GM23338 (cell line): ENCODE measurements at regions not wholly inside any gene's neighbourhood (a gene's known extent, or its start where the extent isn't known, plus 50 kb on each side); places are given as distances from the start of the nearest gene placed in this dataset.

ENCODE experiments used
- ATAC-seq: fragments of 200-7000 bp; cut with Tn5 transposase; 3 replicates; pipeline ENCODE4 v1.9.1; 2020
- DNase-seq: peaks from one replicate; pipeline ENCODE4 v3.0.0-alpha.2; 2015; ENCODE audit warnings: low spot score
- H2AFZ ChIP-seq: fragments of 200-600 bp; sonication (generic); 2 replicates; pipeline ENCODE4 v1.8.0; 2016; ENCODE audit warnings: antibody characterized with exemption, mild to moderate bottlenecking, moderate library complexity
- H3F3A ChIP-seq: fragments of 200-600 bp; sonication (generic); replicated peaks from 2 replicates; pipeline ENCODE4 v1.8.0; 2017; ENCODE audit warnings: antibody characterized with exemption, mixed run types, low read depth
- H3K27ac ChIP-seq: fragments of 200-600 bp; sonication (generic); 2 replicates; pipeline ENCODE4 v1.6.1; 2016; ENCODE audit warnings: low read depth
- H3K27me3 ChIP-seq: fragments of 200-600 bp; sonication (generic); 2 replicates; pipeline ENCODE4 v1.8.0; 2016; ENCODE audit warnings: mild to moderate bottlenecking, mixed run types, moderate library complexity; ENCODE audit not compliant: insufficient read depth
- H3K36me3 ChIP-seq: fragments of 200-600 bp; sonication (generic); 2 replicates; pipeline ENCODE4 v1.8.0; 2016; ENCODE audit warnings: mild to moderate bottlenecking; ENCODE audit not compliant: insufficient read depth
- H3K4me1 ChIP-seq: fragments of 200-600 bp; sonication (generic); 2 replicates; pipeline ENCODE4 v1.8.0; 2016; ENCODE audit warnings: mild to moderate bottlenecking, moderate library complexity; ENCODE audit not compliant: insufficient read depth
- H3K4me2 ChIP-seq: fragments of 200-600 bp; sonication (generic); 2 replicates; pipeline ENCODE4 v1.7.1; 2017; ENCODE audit warnings: mixed run types
- H3K4me3 ChIP-seq: fragments of 200-600 bp; sonication (generic); 2 replicates; pipeline ENCODE4 v1.6.1; 2016; ENCODE audit warnings: mixed run types
- H3K79me2 ChIP-seq: fragments of 200-600 bp; sonication (generic); replicated peaks from 2 replicates; pipeline ENCODE4 v1.8.0; 2017; ENCODE audit warnings: mild to moderate bottlenecking; ENCODE audit not compliant: insufficient read depth
- H3K9me2 ChIP-seq: fragments of 200-600 bp; sonication (generic); 2 replicates; pipeline ENCODE4 v1.8.0; 2017; ENCODE audit not compliant: insufficient read depth
- H4K20me1 ChIP-seq: fragments of 200-600 bp; sonication (generic); replicated peaks from 2 replicates; pipeline ENCODE4 v1.8.0; 2017; ENCODE audit warnings: mild to moderate bottlenecking; ENCODE audit not compliant: insufficient read depth
- H3K27ac Mint-ChIP-seq: 2 replicates; pipeline ENCODE4 v1.8.0; 2020; ENCODE audit warnings: inconsistent platforms, mild to moderate bottlenecking, moderate library complexity, mixed read lengths
- H3K27me3 Mint-ChIP-seq: 3 replicates; pipeline ENCODE4 v1.8.0; 2022; ENCODE audit warnings: low read depth, mild to moderate bottlenecking, moderate library complexity, mixed read lengths, inconsistent platforms; ENCODE audit not compliant: insufficient read depth, poor library complexity
- H3K36me3 Mint-ChIP-seq: 3 replicates; pipeline ENCODE4 v1.8.0; 2021; ENCODE audit warnings: low read depth, mild to moderate bottlenecking, inconsistent platforms, moderate library complexity, mixed read lengths
- H3K4me1 Mint-ChIP-seq: 3 replicates; pipeline ENCODE4 v1.8.0; 2020; ENCODE audit warnings: mild to moderate bottlenecking, inconsistent platforms, mixed read lengths
- H3K4me3 Mint-ChIP-seq: 3 replicates; pipeline ENCODE4 v1.8.0; 2021; ENCODE audit warnings: moderate library complexity, mild to moderate bottlenecking, inconsistent platforms, mixed read lengths
- H3K9me3 Mint-ChIP-seq: 3 replicates; pipeline ENCODE4 v1.8.0; 2020; ENCODE audit warnings: moderate library complexity, mild to moderate bottlenecking, inconsistent platforms, mixed read lengths
- CREB1 ChIP-seq: fragments of 250-450 bp; sonication (Bioruptor Pico); IDR thresholded peaks from 2 replicates; pipeline ENCODE4 v1.5.0; 2020; ENCODE audit warnings: low read depth, mild to moderate bottlenecking, moderate library complexity
- CTCF ChIP-seq, 2 experiments: fragments of 200-600 bp in 1 of 2; sonication (generic) in 1 of 2; conservative IDR thresholded peaks; 2 replicates each; pipeline versions ENCODE4 v1.5.1 to v1.6.1; 2016 to 2017; ENCODE audit warnings: antibody characterized with exemption in 2 of 2, low read depth in 2 of 2, mild to moderate bottlenecking in 2 of 2, moderate library complexity in 1 of 2
- EZH2 ChIP-seq: fragments of 200-600 bp; sonication (generic); IDR thresholded peaks from one replicate; pipeline ENCODE4 v1.8.0; 2017; ENCODE audit warnings: antibody characterized with exemption, mild to moderate bottlenecking, low read depth; ENCODE audit not compliant: unreplicated experiment
- EZH2phosphoT487 ChIP-seq: fragments of 200-600 bp; sonication (generic); IDR thresholded peaks from one replicate; pipeline ENCODE4 v1.8.1; 2018; ENCODE audit warnings: antibody characterized with exemption; ENCODE audit not compliant: unreplicated experiment
- JUNB ChIP-seq: IDR thresholded peaks from one replicate; pipeline ENCODE4 v1.6.1; 2016; ENCODE audit warnings: antibody characterized with exemption; ENCODE audit not compliant: unreplicated experiment
- NANOG ChIP-seq: IDR thresholded peaks from 2 replicates; pipeline ENCODE4 v1.6.1; 2016; ENCODE audit warnings: antibody characterized with exemption, borderline replicate concordance
- POLR2AphosphoS5 ChIP-seq: IDR thresholded peaks from 2 replicates; pipeline ENCODE4 v1.6.1; 2016; ENCODE audit warnings: antibody characterized with exemption, low read depth
- STAT1 ChIP-seq: IDR thresholded peaks from one replicate; pipeline ENCODE4 v1.6.1; 2016; ENCODE audit warnings: antibody characterized with exemption; ENCODE audit not compliant: unreplicated experiment
- ZNF114 ChIP-seq: fragments of 250-450 bp; sonication (Bioruptor Pico); IDR thresholded peaks from 2 replicates; pipeline ENCODE4 v1.5.0; 2020; ENCODE audit warnings: mild to moderate bottlenecking, moderate library complexity
- ZNF331 ChIP-seq: fragments of 250-450 bp; sonication (Bioruptor Pico); IDR thresholded peaks from 2 replicates; pipeline ENCODE4 v1.5.0; 2020; ENCODE audit warnings: low read depth, mild to moderate bottlenecking, moderate library complexity
- TF ChIP-seq, protein P1 (sequence below): IDR thresholded peaks from 2 replicates; pipeline ENCODE4 v1.6.1; 2016; ENCODE audit warnings: antibody characterized with exemption
- TF ChIP-seq, protein P2 (sequence below): fragments of 250-450 bp; sonication (Bioruptor Pico); IDR thresholded peaks from 2 replicates; pipeline ENCODE4 v1.5.0; 2020; ENCODE audit warnings: mild to moderate bottlenecking, moderate library complexity
- TF ChIP-seq, protein P3 (sequence below): IDR thresholded peaks from one replicate; pipeline ENCODE4 v1.6.1; 2018; ENCODE audit warnings: antibody characterized with exemption; ENCODE audit not compliant: unreplicated experiment

GRCh38 chr5:67417839-67418238, 221.2 kb upstream of the CD180 start:
- Histone ChIP-seq H3K4me2 (peak overlapping the region; percentile 52), H3F3A (no peaks in the 10 kb centered on the region), H3K79me2 (no peaks in the 10 kb centered on the region), H3K4me1 (peaks cover 34% of the 10 kb centered on the region), H3K27me3 (no peaks in the 10 kb centered on the region), H3K27ac (no peak overlapping the region), H3K9me2 (peaks cover 5% of the 10 kb centered on the region), H3K4me3 (0 out of 2 replicates have a peak overlapping the region, but pooled peaks have one; percentile 14), H2AFZ (no peak overlapping the region), H4K20me1 (no peaks in the 10 kb centered on the region), H3K36me3 (no peaks in the 10 kb centered on the region)
- Mint-ChIP-seq H3K27ac (no peak overlapping the region), H3K4me3 (peak overlapping the region; percentile 37; the same call in 2 of the 3 replicates), H3K4me1 (peaks cover 36% of the 10 kb centered on the region), H3K9me3 (no peaks in the 10 kb centered on the region; the same call in 2 of the 3 replicates), H3K36me3 (peaks cover 3% of the 10 kb centered on the region; the same call in 1 of the 3 replicates), H3K27me3 (peaks cover 4% of the 10 kb centered on the region)
- no peak for TF ChIP-seq CTCF (conservative IDR thresholded peaks at IDR 0.05; ENCODE audit: low read depth in 2 of 2)
- no peak for TF ChIP-seq ZNF331 (CRISPR knock-in tag)
- TF ChIP-seq JUNB: no peak
- TF ChIP-seq EZH2: no peak
- no peak for TF ChIP-seq EZH2phosphoT487
- no peak for TF ChIP-seq CREB1 (CRISPR knock-in tag)
- TF ChIP-seq, protein P1, sequence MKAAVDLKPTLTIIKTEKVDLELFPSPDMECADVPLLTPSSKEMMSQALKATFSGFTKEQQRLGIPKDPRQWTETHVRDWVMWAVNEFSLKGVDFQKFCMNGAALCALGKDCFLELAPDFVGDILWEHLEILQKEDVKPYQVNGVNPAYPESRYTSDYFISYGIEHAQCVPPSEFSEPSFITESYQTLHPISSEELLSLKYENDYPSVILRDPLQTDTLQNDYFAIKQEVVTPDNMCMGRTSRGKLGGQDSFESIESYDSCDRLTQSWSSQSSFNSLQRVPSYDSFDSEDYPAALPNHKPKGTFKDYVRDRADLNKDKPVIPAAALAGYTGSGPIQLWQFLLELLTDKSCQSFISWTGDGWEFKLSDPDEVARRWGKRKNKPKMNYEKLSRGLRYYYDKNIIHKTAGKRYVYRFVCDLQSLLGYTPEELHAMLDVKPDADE: no peak
- TF ChIP-seq STAT1: no peak
- no peak for TF ChIP-seq ZNF114 (CRISPR knock-in tag)
- TF ChIP-seq POLR2AphosphoS5: no peak
- TF ChIP-seq, protein P2, sequence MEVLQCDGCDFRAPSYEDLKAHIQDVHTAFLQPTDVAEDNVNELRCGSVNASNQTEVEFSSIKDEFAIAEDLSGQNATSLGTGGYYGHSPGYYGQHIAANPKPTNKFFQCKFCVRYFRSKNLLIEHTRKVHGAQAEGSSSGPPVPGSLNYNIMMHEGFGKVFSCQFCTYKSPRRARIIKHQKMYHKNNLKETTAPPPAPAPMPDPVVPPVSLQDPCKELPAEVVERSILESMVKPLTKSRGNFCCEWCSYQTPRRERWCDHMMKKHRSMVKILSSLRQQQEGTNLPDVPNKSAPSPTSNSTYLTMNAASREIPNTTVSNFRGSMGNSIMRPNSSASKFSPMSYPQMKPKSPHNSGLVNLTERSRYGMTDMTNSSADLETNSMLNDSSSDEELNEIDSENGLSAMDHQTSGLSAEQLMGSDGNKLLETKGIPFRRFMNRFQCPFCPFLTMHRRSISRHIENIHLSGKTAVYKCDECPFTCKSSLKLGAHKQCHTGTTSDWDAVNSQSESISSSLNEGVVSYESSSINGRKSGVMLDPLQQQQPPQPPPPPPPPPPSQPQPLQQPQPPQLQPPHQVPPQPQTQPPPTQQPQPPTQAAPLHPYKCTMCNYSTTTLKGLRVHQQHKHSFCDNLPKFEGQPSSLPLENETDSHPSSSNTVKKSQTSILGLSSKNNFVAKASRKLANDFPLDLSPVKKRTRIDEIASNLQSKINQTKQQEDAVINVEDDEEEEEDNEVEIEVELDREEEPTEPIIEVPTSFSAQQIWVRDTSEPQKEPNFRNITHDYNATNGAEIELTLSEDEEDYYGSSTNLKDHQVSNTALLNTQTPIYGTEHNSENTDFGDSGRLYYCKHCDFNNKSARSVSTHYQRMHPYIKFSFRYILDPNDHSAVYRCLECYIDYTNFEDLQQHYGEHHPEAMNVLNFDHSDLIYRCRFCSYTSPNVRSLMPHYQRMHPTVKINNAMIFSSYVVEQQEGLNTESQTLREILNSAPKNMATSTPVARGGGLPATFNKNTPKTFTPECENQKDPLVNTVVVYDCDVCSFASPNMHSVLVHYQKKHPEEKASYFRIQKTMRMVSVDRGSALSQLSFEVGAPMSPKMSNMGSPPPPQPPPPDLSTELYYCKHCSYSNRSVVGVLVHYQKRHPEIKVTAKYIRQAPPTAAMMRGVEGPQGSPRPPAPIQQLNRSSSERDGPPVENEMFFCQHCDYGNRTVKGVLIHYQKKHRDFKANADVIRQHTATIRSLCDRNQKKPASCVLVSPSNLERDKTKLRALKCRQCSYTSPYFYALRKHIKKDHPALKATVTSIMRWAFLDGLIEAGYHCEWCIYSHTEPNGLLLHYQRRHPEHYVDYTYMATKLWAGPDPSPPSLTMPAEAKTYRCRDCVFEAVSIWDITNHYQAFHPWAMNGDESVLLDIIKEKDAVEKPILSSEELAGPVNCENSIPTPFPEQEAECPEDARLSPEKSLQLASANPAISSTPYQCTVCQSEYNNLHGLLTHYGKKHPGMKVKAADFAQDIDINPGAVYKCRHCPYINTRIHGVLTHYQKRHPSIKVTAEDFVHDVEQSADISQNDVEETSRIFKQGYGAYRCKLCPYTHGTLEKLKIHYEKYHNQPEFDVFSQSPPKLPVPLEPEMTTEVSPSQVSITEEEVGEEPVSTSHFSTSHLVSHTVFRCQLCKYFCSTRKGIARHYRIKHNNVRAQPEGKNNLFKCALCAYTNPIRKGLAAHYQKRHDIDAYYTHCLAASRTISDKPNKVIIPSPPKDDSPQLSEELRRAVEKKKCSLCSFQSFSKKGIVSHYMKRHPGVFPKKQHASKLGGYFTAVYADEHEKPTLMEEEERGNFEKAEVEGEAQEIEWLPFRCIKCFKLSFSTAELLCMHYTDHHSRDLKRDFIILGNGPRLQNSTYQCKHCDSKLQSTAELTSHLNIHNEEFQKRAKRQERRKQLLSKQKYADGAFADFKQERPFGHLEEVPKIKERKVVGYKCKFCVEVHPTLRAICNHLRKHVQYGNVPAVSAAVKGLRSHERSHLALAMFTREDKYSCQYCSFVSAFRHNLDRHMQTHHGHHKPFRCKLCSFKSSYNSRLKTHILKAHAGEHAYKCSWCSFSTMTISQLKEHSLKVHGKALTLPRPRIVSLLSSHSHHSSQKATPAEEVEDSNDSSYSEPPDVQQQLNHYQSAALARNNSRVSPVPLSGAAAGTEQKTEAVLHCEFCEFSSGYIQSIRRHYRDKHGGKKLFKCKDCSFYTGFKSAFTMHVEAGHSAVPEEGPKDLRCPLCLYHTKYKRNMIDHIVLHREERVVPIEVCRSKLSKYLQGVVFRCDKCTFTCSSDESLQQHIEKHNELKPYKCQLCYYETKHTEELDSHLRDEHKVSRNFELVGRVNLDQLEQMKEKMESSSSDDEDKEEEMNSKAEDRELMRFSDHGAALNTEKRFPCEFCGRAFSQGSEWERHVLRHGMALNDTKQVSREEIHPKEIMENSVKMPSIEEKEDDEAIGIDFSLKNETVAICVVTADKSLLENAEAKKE (CRISPR knock-in tag): no peak
- TF ChIP-seq, protein P3, sequence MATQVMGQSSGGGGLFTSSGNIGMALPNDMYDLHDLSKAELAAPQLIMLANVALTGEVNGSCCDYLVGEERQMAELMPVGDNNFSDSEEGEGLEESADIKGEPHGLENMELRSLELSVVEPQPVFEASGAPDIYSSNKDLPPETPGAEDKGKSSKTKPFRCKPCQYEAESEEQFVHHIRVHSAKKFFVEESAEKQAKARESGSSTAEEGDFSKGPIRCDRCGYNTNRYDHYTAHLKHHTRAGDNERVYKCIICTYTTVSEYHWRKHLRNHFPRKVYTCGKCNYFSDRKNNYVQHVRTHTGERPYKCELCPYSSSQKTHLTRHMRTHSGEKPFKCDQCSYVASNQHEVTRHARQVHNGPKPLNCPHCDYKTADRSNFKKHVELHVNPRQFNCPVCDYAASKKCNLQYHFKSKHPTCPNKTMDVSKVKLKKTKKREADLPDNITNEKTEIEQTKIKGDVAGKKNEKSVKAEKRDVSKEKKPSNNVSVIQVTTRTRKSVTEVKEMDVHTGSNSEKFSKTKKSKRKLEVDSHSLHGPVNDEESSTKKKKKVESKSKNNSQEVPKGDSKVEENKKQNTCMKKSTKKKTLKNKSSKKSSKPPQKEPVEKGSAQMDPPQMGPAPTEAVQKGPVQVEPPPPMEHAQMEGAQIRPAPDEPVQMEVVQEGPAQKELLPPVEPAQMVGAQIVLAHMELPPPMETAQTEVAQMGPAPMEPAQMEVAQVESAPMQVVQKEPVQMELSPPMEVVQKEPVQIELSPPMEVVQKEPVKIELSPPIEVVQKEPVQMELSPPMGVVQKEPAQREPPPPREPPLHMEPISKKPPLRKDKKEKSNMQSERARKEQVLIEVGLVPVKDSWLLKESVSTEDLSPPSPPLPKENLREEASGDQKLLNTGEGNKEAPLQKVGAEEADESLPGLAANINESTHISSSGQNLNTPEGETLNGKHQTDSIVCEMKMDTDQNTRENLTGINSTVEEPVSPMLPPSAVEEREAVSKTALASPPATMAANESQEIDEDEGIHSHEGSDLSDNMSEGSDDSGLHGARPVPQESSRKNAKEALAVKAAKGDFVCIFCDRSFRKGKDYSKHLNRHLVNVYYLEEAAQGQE: no peak
- TF ChIP-seq NANOG: no peak
- ATAC-seq (no peak), DNase-seq (peak; percentile 25)
